ENCODE measurements at regions not wholly inside any gene's neighbourhood (a gene's known extent, or its start where the extent isn't known, plus 50 kb on each side); places are given as distances from the start of the nearest gene placed in this dataset.
"Not testable (repeated sequence)": the region's sequence is repeated elsewhere in the genome, so short reads cannot be mapped to it uniquely, and the experiment has no call there.

DNA sequence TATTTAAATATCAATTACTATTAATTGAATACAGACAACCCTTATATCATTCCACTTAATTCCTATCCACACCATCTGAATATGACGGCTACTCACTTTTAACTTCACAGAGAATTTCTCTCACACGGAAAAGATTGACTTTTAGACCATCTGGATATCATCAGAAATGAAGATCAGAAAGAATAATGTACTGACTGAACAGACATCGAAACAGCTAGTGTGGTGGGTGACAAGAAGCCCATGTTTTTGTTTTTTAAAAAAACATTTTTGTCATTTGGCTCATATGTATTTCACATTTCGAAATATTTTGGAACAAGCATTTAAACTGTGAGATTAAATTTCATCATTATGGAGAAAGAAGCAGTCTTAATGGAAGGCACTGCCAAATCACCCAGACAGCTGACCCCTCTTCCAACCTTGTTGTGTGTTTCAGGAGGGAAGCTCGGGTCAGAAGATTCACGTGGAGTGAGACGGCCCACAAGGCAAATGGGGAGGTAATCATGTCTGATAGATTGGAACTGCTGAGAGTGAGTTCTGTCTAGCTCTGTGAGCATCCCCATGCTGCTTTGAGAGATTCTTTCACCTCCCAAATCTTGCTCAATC is 204.2 kb upstream of the RASGEF1B start:
- no peak overlapping the region for H2AFZ ChIP-seq (ENCODE audit: low read length)
- no peak for DNase-seq
- H3K9me2 ChIP-seq (replicated peaks; ENCODE audit: insufficient read depth, low read length) = no peaks in the 10 kb centered on the region
- no peaks in the 10 kb centered on the region for H3K9me3 ChIP-seq (ENCODE audit: low read length)
- no peaks in the 10 kb centered on the region for H3K79me2 ChIP-seq (ENCODE audit: low read length)
- H3K9ac ChIP-seq (ENCODE audit: low read length) = no peak overlapping the region
- H3K4me1 ChIP-seq (ENCODE audit: low read length) = no peaks in the 10 kb centered on the region
- H3K27me3 ChIP-seq (ENCODE audit: low read length) = no peaks in the 10 kb centered on the region
- H3K27ac ChIP-seq (ENCODE audit: low read length) = no peak overlapping the region
- H3K4me3 ChIP-seq (ENCODE audit: low read length) = no peak overlapping the region
- no peaks in the 10 kb centered on the region for H4K20me1 ChIP-seq (ENCODE audit: insufficient read depth, low read depth, low read length)
- no peaks in the 10 kb centered on the region for H3K36me3 ChIP-seq (ENCODE audit: insufficient read depth, low read length)
- no peak overlapping the region for H3K4me2 ChIP-seq (ENCODE audit: low read depth, low read length, poor library complexity, severe bottlenecking)

DNA sequence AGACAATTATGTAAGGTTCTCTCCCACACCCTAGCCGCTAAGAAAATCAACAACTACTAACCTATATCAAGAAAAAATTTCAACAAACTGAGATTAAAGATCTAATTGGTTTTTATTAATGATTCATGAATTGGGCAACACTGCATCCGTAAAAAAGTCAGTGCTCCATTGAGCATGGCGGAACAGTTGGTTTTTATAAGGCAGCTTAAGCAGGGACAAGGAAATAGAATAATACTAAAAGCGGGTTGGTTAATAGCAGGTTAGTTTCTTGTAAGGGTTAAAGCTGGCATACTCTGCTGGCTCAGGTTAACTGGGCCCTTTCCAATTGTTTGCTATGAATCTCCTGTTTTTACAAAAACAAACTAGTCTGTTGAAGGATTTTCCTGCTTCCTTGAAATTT is 202.3 kb upstream of the RASGEF1B start:
- Histone ChIP-seq H3K79me2 (ENCODE audit: low read length) (no peaks in the 10 kb centered on the region), H3K9me3 (ENCODE audit: low read length) (no peaks in the 10 kb centered on the region), H4K20me1 (ENCODE audit: insufficient read depth, low read depth, low read length) (no peaks in the 10 kb centered on the region), H3K27me3 (ENCODE audit: low read length) (no peaks in the 10 kb centered on the region), H2AFZ (ENCODE audit: low read length) (no peak overlapping the region), H3K4me2 (ENCODE audit: low read depth, low read length, poor library complexity, severe bottlenecking) (no peak overlapping the region), H3K9ac (ENCODE audit: low read length) (no peak overlapping the region), H3K4me3 (ENCODE audit: low read length) (no peak overlapping the region), H3K36me3 (ENCODE audit: insufficient read depth, low read length) (no peaks in the 10 kb centered on the region), H3K4me1 (ENCODE audit: low read length) (no peaks in the 10 kb centered on the region), H3K27ac (ENCODE audit: low read length) (no peak overlapping the region), H3K9me2 (replicated peaks; ENCODE audit: insufficient read depth, low read length) (no peaks in the 10 kb centered on the region)
- no peak for DNase-seq

DNA sequence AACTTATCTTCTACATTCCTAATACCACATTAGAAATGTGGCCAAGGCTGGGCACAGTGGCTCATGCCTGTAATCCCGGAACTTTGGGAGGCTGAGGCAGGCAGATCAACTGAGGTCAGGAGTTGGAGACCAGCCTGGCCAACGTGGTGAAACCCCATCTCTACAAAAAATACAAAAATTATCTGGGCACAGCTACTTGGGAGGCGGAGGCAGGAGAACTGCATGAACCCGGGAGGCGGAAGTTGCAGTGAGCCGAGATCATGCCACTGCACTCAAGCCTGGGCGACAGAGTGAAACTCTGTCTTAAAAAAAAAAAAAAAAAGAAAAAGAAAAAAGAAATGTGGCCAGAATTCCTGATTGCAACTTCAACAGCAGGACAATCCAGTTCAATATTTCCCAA is 196.6 kb upstream of the RASGEF1B start:
- H3K36me3 ChIP-seq (ENCODE audit: insufficient read depth, low read length); H3K4me3 ChIP-seq (ENCODE audit: low read length); H3K9me3 ChIP-seq (ENCODE audit: low read length); H4K20me1 ChIP-seq (ENCODE audit: insufficient read depth, low read depth, low read length); H2AFZ ChIP-seq (ENCODE audit: low read length); H3K9me2 ChIP-seq (replicated peaks; ENCODE audit: insufficient read depth, low read length); H3K9ac ChIP-seq (ENCODE audit: low read length); H3K79me2 ChIP-seq (ENCODE audit: low read length); H3K4me2 ChIP-seq (ENCODE audit: low read depth, low read length, poor library complexity, severe bottlenecking); H3K27ac ChIP-seq (ENCODE audit: low read length); H3K27me3 ChIP-seq (ENCODE audit: low read length); H3K4me1 ChIP-seq (ENCODE audit: low read length); DNase-seq: not testable (repeated sequence)

DNA sequence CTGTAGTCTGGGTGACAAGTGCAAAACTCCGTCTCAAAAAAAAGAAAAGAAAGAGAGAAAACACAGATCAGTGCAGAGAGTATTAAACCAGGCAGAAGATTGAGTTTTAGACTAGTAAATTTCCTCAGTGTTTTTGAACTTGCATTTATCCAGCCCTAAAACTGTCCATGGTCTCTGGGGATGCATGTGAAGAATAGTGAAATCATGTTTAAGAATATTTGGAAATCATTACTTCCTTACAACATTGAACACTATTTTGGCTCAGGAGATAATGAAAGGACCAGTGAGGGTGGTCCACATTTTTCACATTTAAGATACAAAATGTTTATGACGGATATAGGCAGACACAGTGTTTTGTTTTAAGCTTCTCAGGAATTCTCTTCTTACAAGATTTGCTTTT is 195.8 kb upstream of the RASGEF1B start:
- Histone ChIP-seq H3K36me3 (ENCODE audit: insufficient read depth, low read length) (no peaks in the 10 kb centered on the region), H3K9me2 (replicated peaks; ENCODE audit: insufficient read depth, low read length) (no peaks in the 10 kb centered on the region), H3K79me2 (ENCODE audit: low read length) (no peaks in the 10 kb centered on the region), H3K4me3 (ENCODE audit: low read length) (no peak overlapping the region), H3K9ac (ENCODE audit: low read length) (no peak overlapping the region), H3K27ac (ENCODE audit: low read length) (no peak overlapping the region), H3K27me3 (ENCODE audit: low read length) (no peaks in the 10 kb centered on the region), H4K20me1 (ENCODE audit: insufficient read depth, low read depth, low read length) (no peaks in the 10 kb centered on the region), H3K4me1 (ENCODE audit: low read length) (no peaks in the 10 kb centered on the region), H2AFZ (ENCODE audit: low read length) (no peak overlapping the region), H3K9me3 (ENCODE audit: low read length) (no peaks in the 10 kb centered on the region), H3K4me2 (ENCODE audit: low read depth, low read length, poor library complexity, severe bottlenecking) (no peak overlapping the region)
- DNase-seq = no peak

DNA sequence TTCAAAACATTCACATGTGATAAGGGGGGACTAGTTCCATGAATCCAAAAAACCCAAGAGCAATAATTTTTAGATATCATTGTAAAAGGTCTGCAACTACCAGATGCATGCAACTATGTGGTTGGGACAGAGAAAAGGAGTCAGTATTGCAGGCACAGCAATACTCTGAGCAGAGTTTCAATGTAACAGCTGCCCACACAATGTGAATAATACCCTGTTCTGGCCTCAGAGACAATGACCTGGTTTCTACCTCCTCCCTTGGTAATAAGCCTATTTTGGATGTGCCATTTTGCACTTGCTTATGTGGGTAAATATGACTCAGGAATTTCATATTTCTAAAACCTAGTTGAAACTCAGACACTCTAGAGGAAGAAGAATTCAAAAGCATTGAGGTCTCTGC is 194.8 kb upstream of the RASGEF1B start:
- no peaks in the 10 kb centered on the region for H3K4me1 ChIP-seq (ENCODE audit: low read length)
- no peaks in the 10 kb centered on the region for H3K9me2 ChIP-seq (replicated peaks; ENCODE audit: insufficient read depth, low read length)
- no peak overlapping the region for H2AFZ ChIP-seq (ENCODE audit: low read length)
- no peak overlapping the region for H3K9ac ChIP-seq (ENCODE audit: low read length)
- no peaks in the 10 kb centered on the region for H3K36me3 ChIP-seq (ENCODE audit: insufficient read depth, low read length)
- no peak for DNase-seq
- H4K20me1 ChIP-seq (ENCODE audit: insufficient read depth, low read depth, low read length) = no peaks in the 10 kb centered on the region
- H3K4me2 ChIP-seq (ENCODE audit: low read depth, low read length, poor library complexity, severe bottlenecking) = no peak overlapping the region
- no peaks in the 10 kb centered on the region for H3K27me3 ChIP-seq (ENCODE audit: low read length)
- H3K79me2 ChIP-seq (ENCODE audit: low read length) = no peaks in the 10 kb centered on the region
- no peak overlapping the region for H3K4me3 ChIP-seq (ENCODE audit: low read length)
- H3K9me3 ChIP-seq (ENCODE audit: low read length) = no peaks in the 10 kb centered on the region
- no peak overlapping the region for H3K27ac ChIP-seq (ENCODE audit: low read length)

DNA sequence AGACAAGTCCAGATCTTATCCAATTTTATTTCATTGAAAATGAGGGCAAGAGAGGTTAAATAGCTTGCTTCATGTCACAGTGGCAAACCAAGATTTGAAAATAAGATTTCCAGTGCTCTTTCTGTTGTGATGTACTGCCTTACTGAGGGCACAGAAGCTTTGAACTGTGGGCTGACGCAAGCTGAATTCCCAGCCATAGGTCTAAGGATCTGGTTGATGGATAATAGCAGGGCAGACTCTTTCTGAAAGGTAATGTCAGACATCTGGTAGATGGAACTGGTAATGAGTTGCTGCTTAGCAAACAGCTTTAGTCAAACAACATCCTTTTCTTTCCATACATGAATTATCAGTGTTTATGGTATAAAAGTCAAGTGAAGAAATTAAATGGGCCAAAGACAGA is 193.9 kb upstream of the RASGEF1B start:
- Histone ChIP-seq H3K27me3 (ENCODE audit: low read length) (no peaks in the 10 kb centered on the region), H3K9me2 (replicated peaks; ENCODE audit: insufficient read depth, low read length) (no peaks in the 10 kb centered on the region), H3K27ac (ENCODE audit: low read length) (no peak overlapping the region), H3K79me2 (ENCODE audit: low read length) (no peaks in the 10 kb centered on the region), H3K4me2 (ENCODE audit: low read depth, low read length, poor library complexity, severe bottlenecking) (no peak overlapping the region), H2AFZ (ENCODE audit: low read length) (no peak overlapping the region), H3K4me1 (ENCODE audit: low read length) (no peaks in the 10 kb centered on the region), H3K9me3 (ENCODE audit: low read length) (no peaks in the 10 kb centered on the region), H3K4me3 (ENCODE audit: low read length) (no peak overlapping the region), H3K9ac (ENCODE audit: low read length) (no peak overlapping the region), H4K20me1 (ENCODE audit: insufficient read depth, low read depth, low read length) (no peaks in the 10 kb centered on the region), H3K36me3 (ENCODE audit: insufficient read depth, low read length) (no peaks in the 10 kb centered on the region)
- no peak for DNase-seq

DNA sequence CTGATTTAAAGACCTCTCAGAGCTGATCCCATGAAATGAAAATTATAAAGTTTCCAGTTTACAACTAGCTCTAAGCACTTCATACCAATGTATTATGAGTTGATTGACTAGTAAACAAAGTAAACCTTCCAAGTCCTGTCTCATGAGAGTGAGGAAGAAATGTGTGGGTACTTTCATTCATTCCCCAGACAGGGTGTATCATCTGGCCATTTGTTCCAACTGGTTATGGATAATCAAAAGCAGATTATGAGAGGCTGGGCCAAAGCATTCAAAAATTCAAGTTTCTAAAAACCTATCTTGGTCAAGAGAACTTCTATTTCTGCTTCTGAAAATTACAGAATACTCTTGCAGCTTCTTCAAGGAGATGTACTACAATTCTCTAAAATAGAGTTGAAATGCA is 193.3 kb upstream of the RASGEF1B start:
- DNase-seq = no peak
- H3K27ac ChIP-seq (ENCODE audit: low read length) = no peak overlapping the region
- no peaks in the 10 kb centered on the region for H3K36me3 ChIP-seq (ENCODE audit: insufficient read depth, low read length)
- H3K27me3 ChIP-seq (ENCODE audit: low read length) = no peaks in the 10 kb centered on the region
- no peaks in the 10 kb centered on the region for H3K9me3 ChIP-seq (ENCODE audit: low read length)
- no peaks in the 10 kb centered on the region for H4K20me1 ChIP-seq (ENCODE audit: insufficient read depth, low read depth, low read length)
- H3K79me2 ChIP-seq (ENCODE audit: low read length) = no peaks in the 10 kb centered on the region
- H3K9ac ChIP-seq (ENCODE audit: low read length) = no peak overlapping the region
- H3K4me1 ChIP-seq (ENCODE audit: low read length) = no peaks in the 10 kb centered on the region
- no peaks in the 10 kb centered on the region for H3K9me2 ChIP-seq (replicated peaks; ENCODE audit: insufficient read depth, low read length)
- H2AFZ ChIP-seq (ENCODE audit: low read length) = no peak overlapping the region
- H3K4me3 ChIP-seq (ENCODE audit: low read length) = no peak overlapping the region
- H3K4me2 ChIP-seq (ENCODE audit: low read depth, low read length, poor library complexity, severe bottlenecking) = no peak overlapping the region

DNA sequence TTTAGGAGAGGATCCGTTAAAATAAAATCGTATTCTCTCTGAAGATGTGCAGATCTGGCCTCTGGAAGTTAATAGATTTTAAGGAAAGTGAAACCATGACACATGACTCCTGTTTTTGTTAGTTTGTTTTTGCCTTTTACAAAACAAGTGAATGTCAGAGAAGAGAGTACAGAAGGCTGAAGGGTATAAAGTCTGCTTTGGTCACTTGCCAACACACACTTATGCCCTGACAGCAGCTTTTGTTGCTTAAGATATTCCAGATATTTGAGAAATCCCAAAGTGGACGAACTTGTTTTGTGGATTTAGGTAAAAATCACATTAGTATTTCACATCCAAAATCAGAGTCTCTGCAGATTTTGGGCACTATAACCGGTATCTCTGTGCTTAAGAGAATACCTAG is 192.4 kb upstream of the RASGEF1B start:
- Histone ChIP-seq H3K9ac (ENCODE audit: low read length) (no peak overlapping the region), H3K4me3 (ENCODE audit: low read length) (no peak overlapping the region), H3K27ac (ENCODE audit: low read length) (no peak overlapping the region), H3K4me2 (ENCODE audit: low read depth, low read length, poor library complexity, severe bottlenecking) (no peak overlapping the region), H2AFZ (ENCODE audit: low read length) (no peak overlapping the region), H3K9me3 (ENCODE audit: low read length) (no peaks in the 10 kb centered on the region), H4K20me1 (ENCODE audit: insufficient read depth, low read depth, low read length) (no peaks in the 10 kb centered on the region), H3K4me1 (ENCODE audit: low read length) (no peaks in the 10 kb centered on the region), H3K9me2 (replicated peaks; ENCODE audit: insufficient read depth, low read length) (no peaks in the 10 kb centered on the region), H3K27me3 (ENCODE audit: low read length) (no peaks in the 10 kb centered on the region), H3K79me2 (ENCODE audit: low read length) (no peaks in the 10 kb centered on the region), H3K36me3 (ENCODE audit: insufficient read depth, low read length) (no peaks in the 10 kb centered on the region)
- no peak for DNase-seq

DNA sequence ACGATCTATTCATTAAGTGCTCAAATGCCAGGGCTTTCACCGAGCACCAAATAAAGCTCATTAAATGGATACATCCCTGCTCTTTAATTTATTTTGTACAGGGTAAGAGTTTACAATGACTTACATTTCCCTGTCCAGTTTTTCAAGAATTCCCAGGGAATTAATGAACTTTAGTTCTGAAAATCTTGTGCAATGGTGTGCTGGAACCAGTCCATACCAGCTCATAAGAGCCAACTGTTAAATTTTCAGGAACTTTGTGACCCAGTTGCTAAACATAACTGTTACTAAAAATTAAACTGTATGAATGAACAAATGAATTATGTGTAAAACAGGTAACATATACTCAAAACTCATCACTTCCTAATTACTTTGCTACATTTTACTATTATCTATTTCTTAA is 191.7 kb upstream of the RASGEF1B start:
- H3K36me3 ChIP-seq (ENCODE audit: insufficient read depth, low read length) = no peaks in the 10 kb centered on the region
- no peaks in the 10 kb centered on the region for H3K79me2 ChIP-seq (ENCODE audit: low read length)
- no peaks in the 10 kb centered on the region for H3K9me3 ChIP-seq (ENCODE audit: low read length)
- H3K9ac ChIP-seq (ENCODE audit: low read length) = no peak overlapping the region
- no peaks in the 10 kb centered on the region for H3K9me2 ChIP-seq (replicated peaks; ENCODE audit: insufficient read depth, low read length)
- no peak for DNase-seq
- no peak overlapping the region for H3K4me3 ChIP-seq (ENCODE audit: low read length)
- no peak overlapping the region for H2AFZ ChIP-seq (ENCODE audit: low read length)
- no peak overlapping the region for H3K27ac ChIP-seq (ENCODE audit: low read length)
- H4K20me1 ChIP-seq (ENCODE audit: insufficient read depth, low read depth, low read length) = no peaks in the 10 kb centered on the region
- H3K27me3 ChIP-seq (ENCODE audit: low read length) = no peaks in the 10 kb centered on the region
- no peak overlapping the region for H3K4me2 ChIP-seq (ENCODE audit: low read depth, low read length, poor library complexity, severe bottlenecking)
- no peaks in the 10 kb centered on the region for H3K4me1 ChIP-seq (ENCODE audit: low read length)

Measured in Karpas-422 (cell line).